ENCODE measurements at regions not wholly inside any gene's neighbourhood (a gene's known extent, or its start where the extent isn't known, plus 50 kb on each side); places are given as distances from the start of the nearest gene placed in this dataset.

GRCh38 chr10:9684186-9684585 lies 1333.5 kb upstream of the CELF2 start:
- no peak for TF ChIP-seq CTCF (IDR thresholded peaks at IDR 0.05; ENCODE audit: insufficient read depth, low read depth, low read length)
- TF ChIP-seq EZH2 (IDR thresholded peaks at IDR 0.05; ENCODE audit: insufficient read depth, low read length) = no peak
